Thoracic aorta (tissue), 2 donors: ENCODE measurements at regions not wholly inside any gene's neighbourhood (a gene's known extent, or its start where the extent isn't known, plus 50 kb on each side); places are given as distances from the start of the nearest gene placed in this dataset.
"Not testable (repeated sequence)": the region's sequence is repeated elsewhere in the genome, so short reads cannot be mapped to it uniquely, and the experiment has no call there.

Source experiments
- ATAC-seq: fragments of 150-250 bp; one replicate; pipeline ENCODE4 v1.8.0; 2017; ENCODE audit warnings: low read depth; ENCODE audit not compliant: insufficient number of reproducible peaks, low FRiP score
- DNase-seq: peaks from one replicate; pipeline ENCODE4 v3.0.0-alpha.2; 2020; ENCODE audit warnings: low spot score
- H3K27ac ChIP-seq, 2 donors: fragments of 200-600 bp; sonication (generic); 1 replicate in 1 of 2; 2 replicates in 1 of 2; pipeline ENCODE4 v1.5.1; 2016; ENCODE audit warnings: mild to moderate bottlenecking in 2 of 2, moderate library complexity in 2 of 2
- H3K27me3 ChIP-seq: fragments of 200-600 bp; sonication (generic); replicated peaks from 2 replicates; pipeline ENCODE4 v1.6.0; 2016; ENCODE audit warnings: mild to moderate bottlenecking; ENCODE audit not compliant: insufficient read depth
- H3K36me3 ChIP-seq: fragments of 200-600 bp; sonication (generic); one replicate; pipeline ENCODE4 v1.5.1; 2016
- H3K4me1 ChIP-seq, 2 donors: fragments of 200-600 bp; sonication (generic); 1 replicate in 1 of 2; 2 replicates in 1 of 2; pipeline versions ENCODE4 v1.5.1 to v1.6.0; 2016; ENCODE audit warnings: low read depth in 2 of 2, mild to moderate bottlenecking in 1 of 2; ENCODE audit not compliant: control insufficient read depth in 1 of 2
- H3K4me3 ChIP-seq: fragments of 200-600 bp; sonication (generic); 2 replicates; pipeline ENCODE4 v1.5.1; 2016; ENCODE audit warnings: mild to moderate bottlenecking
- H3K9me3 ChIP-seq: fragments of 200-600 bp; sonication (generic); 2 replicates; pipeline ENCODE4 v1.5.1; 2016
- CTCF ChIP-seq: fragments of 200-600 bp; sonication (generic); IDR thresholded peaks from one replicate; pipeline ENCODE4 v1.5.1; 2019; ENCODE audit warnings: antibody characterized with exemption

- no peaks in the 10 kb centered on the region for H3K4me1 ChIP-seq
- no peak overlapping the region for H3K4me3 ChIP-seq
- H3K27me3 ChIP-seq = no peaks in the 10 kb centered on the region
- H3K36me3 ChIP-seq = peaks cover 9% of the 10 kb centered on the region
- ATAC-seq (no peak), DNase-seq (no peak)
- no peaks in the 10 kb centered on the region for H3K9me3 ChIP-seq
- no peak overlapping the region for H3K27ac ChIP-seq
- no peak for TF ChIP-seq CTCF
Observed at GRCh38 chr22:22318723-22319465, 74.3 kb downstream of the VPREB1 start.

- ATAC-seq, H3K36me3 ChIP-seq, H3K4me1 ChIP-seq, H3K9me3 ChIP-seq, H3K4me3 ChIP-seq, H3K27me3 ChIP-seq, DNase-seq, H3K27ac ChIP-seq: not testable (repeated sequence)
- peak; percentile 62 for TF ChIP-seq CTCF
Observed at GRCh38 chr22:22321743-22322611, 77.4 kb downstream of the VPREB1 start.

GRCh38 chr22:22322792-22323191 is 78.2 kb downstream of the VPREB1 start:
- Histone ChIP-seq H3K27ac (no peak overlapping the region), H3K4me3 (no peak overlapping the region), H3K4me1 (no peaks in the 10 kb centered on the region), H3K9me3 (no peaks in the 10 kb centered on the region), H3K36me3 (peaks cover 7% of the 10 kb centered on the region), H3K27me3 (no peaks in the 10 kb centered on the region)
- DNase-seq (no peak), ATAC-seq (no peak)
- no peak for TF ChIP-seq CTCF

GRCh38 chr22:22327723-22328122 is 83.1 kb downstream of the VPREB1 start:
- H3K27me3 ChIP-seq = no peaks in the 10 kb centered on the region
- no peak for DNase-seq
- no peak for TF ChIP-seq CTCF
- no peaks in the 10 kb centered on the region for H3K9me3 ChIP-seq
- no peaks in the 10 kb centered on the region for H3K36me3 ChIP-seq
- no peak overlapping the region for H3K4me3 ChIP-seq
- no peak overlapping the region for H3K27ac ChIP-seq
- no peak for ATAC-seq
- no peaks in the 10 kb centered on the region for H3K4me1 ChIP-seq

- no peak for ATAC-seq
- TF ChIP-seq CTCF = no peak
- Histone ChIP-seq H3K27me3 (no peaks in the 10 kb centered on the region), H3K4me3 (no peak overlapping the region), H3K9me3 (no peaks in the 10 kb centered on the region), H3K27ac (no peak overlapping the region), H3K4me1 (no peaks in the 10 kb centered on the region), H3K36me3 (no peaks in the 10 kb centered on the region)
- DNase-seq = no peak
Observed at GRCh38 chr22:22329792-22330191, 85.2 kb downstream of the VPREB1 start.

GRCh38 chr22:22335640-22336039 is 91.1 kb downstream of the VPREB1 start:
- not testable (repeated sequence) for ATAC-seq, DNase-seq, H3K9me3 ChIP-seq, H3K27me3 ChIP-seq, H3K4me3 ChIP-seq, H3K27ac ChIP-seq, H3K4me1 ChIP-seq, H3K36me3 ChIP-seq

- H3K27ac ChIP-seq, DNase-seq, H3K9me3 ChIP-seq, H3K4me3 ChIP-seq, H3K27me3 ChIP-seq, H3K4me1 ChIP-seq, ATAC-seq, H3K36me3 ChIP-seq: not testable (repeated sequence)
Observed at GRCh38 chr22:22336333-22336732, 91.7 kb downstream of the VPREB1 start.
